Endothelial cell of umbilical vein (primary cell): ENCODE measurements at regions not wholly inside any gene's neighbourhood (a gene's known extent, or its start where the extent isn't known, plus 50 kb on each side); places are given as distances from the start of the nearest gene placed in this dataset.

Experiments
- BruUV-seq: library from RNA; stranded (reverse); fragments of 400-500 nt; replicated peaks from 2 replicates; lab custom pipeline; 2021; lab: Mats Ljungman, UMichigan
- CTCF ChIA-PET: fragments of 300-600, 350-600 bp; sonication (Branson Sonifier 250); formaldehyde crosslinking; loops from one replicate; lab custom pipeline; 2021; ENCODE audit warnings: antibody characterized with exemption, inconsistent platforms; lab: Charles Lee
- POLR2A ChIA-PET: fragments of 300-600, 350-600 bp; sonication (Branson Sonifier 250); formaldehyde crosslinking; loops from one replicate; lab custom pipeline; 2021; ENCODE audit warnings: antibody characterized with exemption, inconsistent platforms; lab: Charles Lee
- DNase-seq: peaks from one replicate; pipeline ENCODE4 v3.0.0-alpha.2; 2011; ENCODE audit warnings: low read depth, low spot score
- FAIRE-seq: peaks from 2 replicates; lab custom pipeline; 2011; peaks lifted over from hg19 to GRCh38; lab: Jason Lieb, UNC
- H2AFZ ChIP-seq: 2 replicates; pipeline ENCODE4 v1.6.0; 2012; ENCODE audit warnings: low read depth, low read length, control low read depth, inconsistent platforms
- H3K27ac ChIP-seq: 2 replicates; pipeline ENCODE4 v1.5.1; 2011; ENCODE audit warnings: low read depth, mild to moderate bottlenecking, control low read depth, low read length, moderate library complexity; ENCODE audit not compliant: insufficient read depth
- H3K27me3 ChIP-seq, 2 experiments: 2 replicates each; pipeline versions ENCODE4 v1.6.0 to v1.6.1; 2011; ENCODE audit warnings: low read length in 2 of 2, mixed read lengths in 1 of 2; ENCODE audit not compliant: control insufficient read depth in 2 of 2, insufficient read depth in 2 of 2
- H3K36me3 ChIP-seq, 2 experiments: 2 replicates in 1 of 2; 3 replicates in 1 of 2; pipeline ENCODE4 v1.5.1; 2011; ENCODE audit warnings: low read length in 2 of 2, mild to moderate bottlenecking in 1 of 2, moderate library complexity in 1 of 2; ENCODE audit not compliant: control insufficient read depth in 2 of 2, insufficient read depth in 2 of 2; ENCODE audit errors: extremely low read depth in 1 of 2
- H3K4me1 ChIP-seq: 3 replicates; pipeline ENCODE4 v1.5.1; 2011; ENCODE audit warnings: mild to moderate bottlenecking, low read length; ENCODE audit not compliant: control insufficient read depth, insufficient read depth; ENCODE audit errors: extremely low read depth
- H3K4me2 ChIP-seq: 2 replicates; pipeline ENCODE4 v1.6.1; 2011; ENCODE audit warnings: low read length, control low read depth, mixed read lengths; ENCODE audit not compliant: insufficient read depth
- H3K4me3 ChIP-seq, 3 experiments: fragments of 200-600 bp in 1 of 3; sonication (generic), shearing (Covaris generic) in 1 of 3; replicated peaks in 1 of 3; 2 replicates each; pipeline ENCODE4 v1.5.1; 2011 to 2016; ENCODE audit warnings: control low read depth in 3 of 3, low read length in 3 of 3, mild to moderate bottlenecking in 2 of 3, inconsistent platforms in 1 of 3, low read depth in 1 of 3, moderate library complexity in 1 of 3; ENCODE audit not compliant: insufficient read depth in 1 of 3
- H3K79me2 ChIP-seq: 2 replicates; pipeline ENCODE4 v1.6.0; 2012; ENCODE audit warnings: low read length, inconsistent platforms; ENCODE audit not compliant: control insufficient read depth, insufficient read depth
- H3K9ac ChIP-seq: replicated peaks from 2 replicates; pipeline ENCODE3; 2011; ENCODE audit warnings: low read length, control low read depth; ENCODE audit not compliant: insufficient read depth; ENCODE audit errors: extremely low read depth
- H3K9me1 ChIP-seq: replicated peaks from 3 replicates; pipeline ENCODE4 v1.6.0; 2011; ENCODE audit warnings: mild to moderate bottlenecking, low read length; ENCODE audit not compliant: control insufficient read depth, insufficient read depth; ENCODE audit errors: extremely low read depth
- H3K9me3 ChIP-seq: replicated peaks from 2 replicates; pipeline ENCODE4 v1.5.1; 2012; ENCODE audit warnings: low read length, inconsistent platforms; ENCODE audit not compliant: control insufficient read depth, insufficient read depth
- H4K20me1 ChIP-seq: replicated peaks from 2 replicates; pipeline ENCODE3; 2011; ENCODE audit warnings: mild to moderate bottlenecking, low read length; ENCODE audit not compliant: control insufficient read depth, insufficient read depth; ENCODE audit errors: extremely low read depth
- CTCF ChIP-seq, 2 donors: IDR thresholded peaks; 1 replicate in 1 of 2; 2 replicates in 1 of 2; pipeline ENCODE4 v1.5.1; 2011; ENCODE audit warnings: low read length in 2 of 2, mild to moderate bottlenecking in 2 of 2, moderate library complexity in 2 of 2, control low read depth in 1 of 2, inconsistent platforms in 1 of 2, low read depth in 1 of 2; ENCODE audit not compliant: insufficient read depth in 1 of 2; ENCODE audit errors: extremely low read depth in 1 of 2
- EZH2 ChIP-seq: IDR thresholded peaks from 2 replicates; pipeline ENCODE4 v1.6.1; 2012; ENCODE audit warnings: borderline replicate concordance, low read depth, mild to moderate bottlenecking, moderate library complexity, low read length, inconsistent platforms; ENCODE audit not compliant: severe bottlenecking
- FOS ChIP-seq: IDR thresholded peaks from 2 replicates; pipeline ENCODE4 v1.6.1; 2011; ENCODE audit warnings: mild to moderate bottlenecking, low read length, moderate library complexity, borderline replicate concordance; ENCODE audit not compliant: insufficient read depth
- GATA2 ChIP-seq: IDR thresholded peaks from 2 replicates; pipeline ENCODE4 v1.7.0; 2011; ENCODE audit warnings: low read depth, mild to moderate bottlenecking, moderate library complexity, mixed read lengths, low read length; ENCODE audit not compliant: insufficient read length, insufficient read depth
- JUN ChIP-seq: IDR thresholded peaks from 2 replicates; pipeline ENCODE4 v1.6.1; 2011; ENCODE audit warnings: borderline replicate concordance, low read depth; ENCODE audit not compliant: insufficient read length, insufficient read depth
- MAX ChIP-seq: IDR thresholded peaks from 2 replicates; pipeline ENCODE4 v1.6.1; 2011; ENCODE audit not compliant: insufficient read depth, insufficient read length
- MYC ChIP-seq: IDR thresholded peaks from one replicate; pipeline ENCODE4 v1.6.1; 2011; ENCODE audit warnings: mild to moderate bottlenecking, low read depth, low read length
- POLR2A ChIP-seq: IDR thresholded peaks from 2 replicates; pipeline ENCODE4 v1.6.1; 2012; ENCODE audit warnings: low read depth, mild to moderate bottlenecking, control low read depth, low read length
- POLR2AphosphoS5 ChIP-seq: IDR thresholded peaks from 2 replicates; pipeline ENCODE4 v1.6.1; 2012; ENCODE audit warnings: low read depth, mild to moderate bottlenecking, control low read depth, low read length, moderate library complexity; ENCODE audit not compliant: insufficient read depth
- dilution Hi-C: fragments of 300-500 bp; cut with MboI; formaldehyde crosslinking; loops from one replicate; pipeline ENCODE4 v1.15.0; 2019; ENCODE audit warnings: low sequenced_read_pairs; ENCODE audit not compliant: extremely low pct_ligation_motif_present
- intact Hi-C: fragments of 100-400 bp; cut with micrococcal nuclease; formaldehyde crosslinking; loops from one replicate; pipeline ENCODE4 v1.10.0; 2022

- no peak for DNase-seq
- intact Hi-C loops = no loop called here
- H3K9ac ChIP-seq = no peak overlapping the region
- no peak for FAIRE-seq
- no peaks in the 10 kb centered on the region for H3K4me1 ChIP-seq
- H4K20me1 ChIP-seq = no peaks in the 10 kb centered on the region
- H3K27ac ChIP-seq = no peak overlapping the region
- no peak overlapping the region for H3K4me3 ChIP-seq
- H3K36me3 ChIP-seq = no peaks in the 10 kb centered on the region
- H3K79me2 ChIP-seq = no peaks in the 10 kb centered on the region
- dilution Hi-C loops = no loop called here
- POLR2A ChIA-PET = no interaction called here
- H3K9me3 ChIP-seq = no peaks in the 10 kb centered on the region
- H3K4me2 ChIP-seq = no peak overlapping the region
- CTCF ChIA-PET = no interaction called here
- no peaks in the 10 kb centered on the region for H3K9me1 ChIP-seq
- BruUV-seq = no TSS peak
- H3K27me3 ChIP-seq = peaks cover 0 to 3% of the 10 kb centered on the region in 2 experiments
- H2AFZ ChIP-seq = no peak overlapping the region
- TF ChIP-seq FOS (no peak), POLR2AphosphoS5 (no peak), CTCF (IDR thresholded peaks at IDR 0.05; ENCODE audit: extremely low read depth in 1 of 2, insufficient read depth in 1 of 2, low read depth in 1 of 2, low read length in 2 of 2) (no peak), EZH2 (no peak), MAX (no peak), GATA2 (no peak), JUN (no peak), MYC (no peak), POLR2A (no peak)
Observed at GRCh38 chr15:70185251-70185711, 87.6 kb upstream of the TLE3 start.
